MM.1S (cell line): ENCODE measurements at regions not wholly inside any gene's neighbourhood (a gene's known extent, or its start where the extent isn't known, plus 50 kb on each side); places are given as distances from the start of the nearest gene placed in this dataset.

Source experiments
- DNase-seq: peaks from one replicate; pipeline ENCODE4 v3.0.0-alpha.2; 2015
- H2AFZ ChIP-seq: fragments of 300-600 bp; sonication (generic); 2 replicates; pipeline ENCODE4 v1.6.0; 2016; ENCODE audit warnings: antibody characterized with exemption, low read length
- H3F3A ChIP-seq: fragments of 300-600 bp; sonication (generic); 2 replicates; pipeline ENCODE4 v1.6.1; 2016; ENCODE audit warnings: mild to moderate bottlenecking, antibody characterized with exemption, low read length, moderate library complexity, mixed read lengths; ENCODE audit not compliant: insufficient read depth
- H3K27ac ChIP-seq: fragments of 300-600 bp; sonication (generic); 2 replicates; pipeline ENCODE4 v1.5.1; 2016; ENCODE audit warnings: mild to moderate bottlenecking, low read length
- H3K27me3 ChIP-seq: fragments of 300-600 bp; sonication (generic); replicated peaks from 2 replicates; pipeline ENCODE4 v1.6.0; 2016; ENCODE audit warnings: low read length; ENCODE audit not compliant: insufficient read depth
- H3K36me3 ChIP-seq: fragments of 300-600 bp; sonication (generic); replicated peaks from 2 replicates; pipeline ENCODE4 v1.6.1; 2016; ENCODE audit warnings: mild to moderate bottlenecking, low read length, mixed read lengths; ENCODE audit not compliant: insufficient read depth
- H3K4me1 ChIP-seq: fragments of 300-600 bp; sonication (generic); 2 replicates; pipeline ENCODE4 v1.6.1; 2016; ENCODE audit warnings: low read length, mixed read lengths
- H3K4me2 ChIP-seq: fragments of 300-600 bp; sonication (generic); 2 replicates; pipeline ENCODE4 v1.6.0; 2016; ENCODE audit warnings: low read depth, low read length
- H3K4me3 ChIP-seq: fragments of 300-600 bp; sonication (generic); 2 replicates; pipeline ENCODE4 v1.5.1; 2016; ENCODE audit warnings: low read length, mixed read lengths
- H3K79me2 ChIP-seq: fragments of 300-600 bp; sonication (generic); 2 replicates; pipeline ENCODE4 v1.6.1; 2016; ENCODE audit warnings: mixed run types, low read length, mixed read lengths
- H3K9ac ChIP-seq: fragments of 300-600 bp; sonication (generic); 2 replicates; pipeline ENCODE4 v1.6.1; 2016; ENCODE audit warnings: low read length, mixed read lengths
- H3K9me2 ChIP-seq: fragments of 300-600 bp; sonication (generic); replicated peaks from 2 replicates; pipeline ENCODE4 v1.6.1; 2016; ENCODE audit warnings: mild to moderate bottlenecking, low read length, mixed read lengths; ENCODE audit not compliant: insufficient read depth
- H3K9me3 ChIP-seq: fragments of 300-600 bp; sonication (generic); replicated peaks from 2 replicates; pipeline ENCODE4 v1.6.1; 2016; ENCODE audit warnings: mild to moderate bottlenecking, low read length, mixed read lengths; ENCODE audit not compliant: insufficient read depth
- H4K20me1 ChIP-seq: fragments of 300-600 bp; sonication (generic); 2 replicates; pipeline ENCODE4 v1.6.1; 2016; ENCODE audit warnings: mild to moderate bottlenecking, low read length, moderate library complexity, mixed read lengths; ENCODE audit not compliant: insufficient read depth
- CTCF ChIP-seq: fragments of 300-600 bp; sonication (generic); IDR thresholded peaks from 2 replicates; pipeline ENCODE4 v1.5.1; 2016; ENCODE audit warnings: antibody characterized with exemption, low read length, mixed read lengths
- EZH2 ChIP-seq: fragments of 300-600 bp; sonication (generic); optimal IDR thresholded peaks from 2 replicates; pipeline ENCODE3; 2017; ENCODE audit warnings: low read depth, mild to moderate bottlenecking, antibody characterized with exemption, low read length, mixed read lengths
- EZH2phosphoT487 ChIP-seq: fragments of 300-600 bp; sonication (generic); IDR thresholded peaks from 2 replicates; pipeline ENCODE4 v1.6.1; 2018; ENCODE audit warnings: antibody characterized with exemption, low read length

- TF ChIP-seq EZH2phosphoT487 = no peak
- no peak for TF ChIP-seq CTCF
- TF ChIP-seq EZH2 = no peak
Observed at GRCh38 chr2:16330571-16330970, 335.1 kb downstream of the CYRIA start.

GRCh38 chr2:16330012-16330411 lies 335.6 kb downstream of the CYRIA start:
- H2AFZ ChIP-seq = no peak overlapping the region
- TF ChIP-seq CTCF (no peak), EZH2 (no peak), EZH2phosphoT487 (no peak)
- H3K4me3 ChIP-seq = no peak overlapping the region
- no peaks in the 10 kb centered on the region for H3F3A ChIP-seq
- no peak overlapping the region for H3K9ac ChIP-seq
- no peak for DNase-seq
- no peaks in the 10 kb centered on the region for H3K79me2 ChIP-seq
- H3K27me3 ChIP-seq = no peaks in the 10 kb centered on the region
- H3K9me3 ChIP-seq = no peaks in the 10 kb centered on the region
- no peaks in the 10 kb centered on the region for H3K36me3 ChIP-seq
- H3K4me1 ChIP-seq = no peaks in the 10 kb centered on the region
- H3K4me2 ChIP-seq = no peak overlapping the region
- no peaks in the 10 kb centered on the region for H4K20me1 ChIP-seq
- H3K9me2 ChIP-seq = no peaks in the 10 kb centered on the region
- no peak overlapping the region for H3K27ac ChIP-seq

More at GRCh38 chr2:16330571-16330970, 335.1 kb downstream of the CYRIA start:
- no peaks in the 10 kb centered on the region for H3K9me3 ChIP-seq
- H3K9me2 ChIP-seq = no peaks in the 10 kb centered on the region
- H3K27me3 ChIP-seq = no peaks in the 10 kb centered on the region
- H3K4me2 ChIP-seq = no peak overlapping the region
- H3K4me3 ChIP-seq = no peak overlapping the region
- H3K9ac ChIP-seq = no peak overlapping the region
- H3F3A ChIP-seq = no peaks in the 10 kb centered on the region
- H3K4me1 ChIP-seq = no peaks in the 10 kb centered on the region
- H3K79me2 ChIP-seq = no peaks in the 10 kb centered on the region
- H3K36me3 ChIP-seq = no peaks in the 10 kb centered on the region
- H2AFZ ChIP-seq = no peak overlapping the region
- H3K27ac ChIP-seq = no peak overlapping the region
- no peaks in the 10 kb centered on the region for H4K20me1 ChIP-seq
- no peak for DNase-seq

GRCh38 chr2:16329421-16329820 lies 336.2 kb downstream of the CYRIA start:
- Histone ChIP-seq H3K4me2 (no peak overlapping the region), H3K36me3 (no peaks in the 10 kb centered on the region), H3K9me2 (no peaks in the 10 kb centered on the region), H4K20me1 (no peaks in the 10 kb centered on the region), H3K27me3 (no peaks in the 10 kb centered on the region), H3K27ac (no peak overlapping the region), H3K79me2 (no peaks in the 10 kb centered on the region), H3F3A (no peaks in the 10 kb centered on the region), H3K4me3 (no peak overlapping the region), H3K9ac (no peak overlapping the region), H2AFZ (no peak overlapping the region), H3K4me1 (no peaks in the 10 kb centered on the region), H3K9me3 (no peaks in the 10 kb centered on the region)
- DNase-seq = no peak
- TF ChIP-seq EZH2 = no peak
- TF ChIP-seq CTCF = no peak
- TF ChIP-seq EZH2phosphoT487 = no peak
